HEK293T (cell line): ENCODE measurements at regions not wholly inside any gene's neighbourhood (a gene's known extent, or its start where the extent isn't known, plus 50 kb on each side); places are given as distances from the start of the nearest gene placed in this dataset.

Source experiments
- CTCF ChIA-PET: fragments of 350-600 bp; formaldehyde crosslinking; extraction: SDS; loops from one replicate; lab custom pipeline; 2021; ENCODE audit warnings: antibody characterized with exemption, inconsistent platforms; lab: Yijun Ruan, JAX
- POLR2A ChIA-PET: fragments of 350-600 bp; formaldehyde crosslinking; extraction: SDS; loops from one replicate; lab custom pipeline; 2020; ENCODE audit warnings: antibody characterized with exemption, inconsistent platforms; lab: Yijun Ruan, JAX
- DNase-seq: peaks from one replicate; pipeline ENCODE4 v3.0.0; 2012; ENCODE audit warnings: mixed read lengths; ENCODE audit errors: extremely low spot score
- ARNT ChIP-seq: fragments of 450-650 bp; IDR thresholded peaks from 2 replicates; pipeline ENCODE4 v1.6.1; 2017; ENCODE audit warnings: mild to moderate bottlenecking
- BHLHE40 ChIP-seq: fragments of 450-650 bp; IDR thresholded peaks from 2 replicates; pipeline ENCODE4 v1.6.1; 2016; ENCODE audit warnings: mild to moderate bottlenecking, moderate library complexity, borderline replicate concordance
- CTBP1 ChIP-seq: fragments of 450-650 bp; IDR thresholded peaks from 2 replicates; pipeline ENCODE4 v1.6.1; 2016; ENCODE audit warnings: borderline replicate concordance
- ELF4 ChIP-seq: fragments of 450-650 bp; IDR thresholded peaks from 2 replicates; pipeline ENCODE4 v1.6.1; 2017; ENCODE audit warnings: antibody characterized with exemption
- FOXA1 ChIP-seq: fragments of 450-650 bp; IDR thresholded peaks from 2 replicates; pipeline ENCODE4 v1.6.1; 2016; ENCODE audit warnings: mild to moderate bottlenecking
- FOXK2 ChIP-seq: fragments of 450-650 bp; IDR thresholded peaks from 2 replicates; pipeline ENCODE4 v1.6.1; 2016; ENCODE audit warnings: mild to moderate bottlenecking
- FOXM1 ChIP-seq: fragments of 450-650 bp; IDR thresholded peaks from 2 replicates; pipeline ENCODE4 v1.6.1; 2017; ENCODE audit warnings: mild to moderate bottlenecking, borderline replicate concordance
- HDGF ChIP-seq: fragments of 450-650 bp; IDR thresholded peaks from 2 replicates; pipeline ENCODE4 v1.6.1; 2017; ENCODE audit warnings: antibody characterized with exemption, borderline replicate concordance
- L3MBTL2 ChIP-seq: fragments of 450-650 bp; conservative IDR thresholded peaks from 2 replicates; pipeline ENCODE4 v1.6.1; 2016; ENCODE audit warnings: mild to moderate bottlenecking
- LEF1 ChIP-seq: fragments of 450-650 bp; IDR thresholded peaks from 2 replicates; pipeline ENCODE4 v1.6.1; 2017; ENCODE audit warnings: mild to moderate bottlenecking, borderline replicate concordance
- NFRKB ChIP-seq: fragments of 450-650 bp; IDR thresholded peaks from 2 replicates; pipeline ENCODE4 v1.6.1; 2016; ENCODE audit warnings: mild to moderate bottlenecking, moderate library complexity
- PKNOX1 ChIP-seq: fragments of 450-650 bp; IDR thresholded peaks from 2 replicates; pipeline ENCODE4 v1.6.1; 2016
- SP1 ChIP-seq: fragments of 450-650 bp; IDR thresholded peaks from 2 replicates; pipeline ENCODE4 v1.6.1; 2017
- SUZ12 ChIP-seq: fragments of 450-650 bp; IDR thresholded peaks from 2 replicates; pipeline ENCODE4 v1.6.1; 2016; ENCODE audit warnings: mild to moderate bottlenecking
- TARDBP ChIP-seq: fragments of 450-650 bp; IDR thresholded peaks from 2 replicates; pipeline ENCODE4 v1.6.1; 2016
- ZNF384 ChIP-seq: fragments of 450-650 bp; IDR thresholded peaks from 2 replicates; pipeline ENCODE4 v1.6.1; 2016

- ChIA-PET CTCF (no interaction called here), POLR2A (no interaction called here)
- TF ChIP-seq PKNOX1 (peak; percentile 65), FOXA1 (no peak)
- DNase-seq, result no peak
Observed at GRCh38 chr6:112690497-112691202, 343.5 kb downstream of the RFPL4B start.

GRCh38 chr6:112691289-112691688 lies 344.2 kb downstream of the RFPL4B start:
- ChIA-PET POLR2A (no interaction called here), CTCF (interaction anchor here (0.7 kb wide), 1 partner anchor 297 kb away, joined by 3 read pairs; no protein-coding TSS in a partner anchor)
- no peak for TF ChIP-seq BHLHE40
- TF ChIP-seq SP1, result no peak
- no peak for TF ChIP-seq LEF1
- TF ChIP-seq FOXK2, result no peak
- TF ChIP-seq L3MBTL2, result no peak
- TF ChIP-seq ZNF384, result no peak
- TF ChIP-seq FOXM1, result no peak
- no peak for DNase-seq

- no peak for DNase-seq
- ChIA-PET CTCF (no interaction called here), POLR2A (no interaction called here)
- no peak for TF ChIP-seq CTBP1
- no peak for TF ChIP-seq NFRKB
- TF ChIP-seq TARDBP, result no peak
- TF ChIP-seq FOXA1, result no peak
- no peak for TF ChIP-seq ARNT
- no peak for TF ChIP-seq PKNOX1
- TF ChIP-seq FOXK2, result no peak
Observed at GRCh38 chr6:112695001-112695400, 347.9 kb downstream of the RFPL4B start.

- DNase-seq, result no peak
- ChIA-PET POLR2A (no interaction called here), CTCF (interaction anchor here (0.5 kb wide), 1 partner anchor 194 kb away, joined by 3 read pairs; no protein-coding TSS in a partner anchor)
- TF ChIP-seq L3MBTL2 (no peak), CTBP1 (no peak), LEF1 (no peak), SP1 (no peak), SUZ12 (no peak), FOXA1 (no peak), BHLHE40 (no peak), TARDBP (no peak), NFRKB (no peak), FOXM1 (no peak), PKNOX1 (no peak), HDGF (no peak), FOXK2 (no peak), ARNT (no peak), ZNF384 (no peak), ELF4 (no peak)
Observed at GRCh38 chr6:112697265-112697664, 350.1 kb downstream of the RFPL4B start.

- no peak for TF ChIP-seq BHLHE40
- no peak for TF ChIP-seq LEF1
- no peak for TF ChIP-seq NFRKB
- TF ChIP-seq CTBP1, result no peak
- no peak for TF ChIP-seq FOXM1
- no peak for TF ChIP-seq TARDBP
- CTCF ChIA-PET, result no interaction called here
- POLR2A ChIA-PET, result no interaction called here
- DNase-seq, result peak; percentile 34
Observed at GRCh38 chr6:112701201-112701600, 354.1 kb downstream of the RFPL4B start.

- POLR2A ChIA-PET, result no interaction called here
- TF ChIP-seq BHLHE40 (no peak), NFRKB (no peak), TARDBP (no peak), L3MBTL2 (no peak), FOXM1 (no peak), FOXA1 (no peak), FOXK2 (no peak), LEF1 (no peak)
- no peak for DNase-seq
- CTCF ChIA-PET, result no interaction called here
Observed at GRCh38 chr6:112710710-112711109, 363.6 kb downstream of the RFPL4B start.

GRCh38 chr6:112713402-112713801 lies 366.3 kb downstream of the RFPL4B start:
- no peak for TF ChIP-seq FOXK2
- TF ChIP-seq SP1, result no peak
- no peak for TF ChIP-seq ZNF384
- TF ChIP-seq ELF4, result no peak
- no peak for DNase-seq
- ChIA-PET CTCF (interaction anchor here (0.6 kb wide), 1 partner anchor 54 kb away, joined by 3 read pairs; no protein-coding TSS in a partner anchor), POLR2A (no interaction called here)
